ENCODE measurements at regions not wholly inside any gene's neighbourhood (a gene's known extent, or its start where the extent isn't known, plus 50 kb on each side); places are given as distances from the start of the nearest gene placed in this dataset.

DNA sequence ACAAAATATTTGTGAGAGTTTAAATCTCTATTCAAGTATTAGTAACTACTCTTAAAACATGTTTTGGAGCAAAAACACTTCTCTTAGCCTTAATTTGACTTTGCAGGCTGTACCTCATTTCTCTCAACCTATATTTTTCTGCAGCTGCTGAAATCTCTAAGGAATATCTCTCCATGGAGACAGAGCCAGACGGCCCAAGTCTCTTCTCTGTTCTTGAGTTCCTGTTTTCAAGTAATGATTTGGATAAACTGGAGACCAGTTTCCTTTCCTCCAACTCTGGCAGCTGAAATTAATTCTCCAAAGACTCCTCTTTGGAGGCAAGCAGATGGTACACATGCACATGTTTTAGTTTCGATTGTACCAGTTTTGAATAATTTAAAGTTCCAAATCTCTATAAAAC is 659.7 kb upstream of the NEGR1 start:
- H3K27ac ChIP-seq (ENCODE audit: low read depth, low read length): no peak overlapping the region
- H3K9me3 ChIP-seq (ENCODE audit: insufficient read depth, low read length): no peaks in the 10 kb centered on the region
- no peaks in the 10 kb centered on the region for H3K27me3 ChIP-seq (ENCODE audit: low read length)
- no peaks in the 10 kb centered on the region for H3K36me3 ChIP-seq (ENCODE audit: low read length)
- no peak overlapping the region for H3K4me2 ChIP-seq (ENCODE audit: low read depth, low read length, poor library complexity, severe bottlenecking)
- no peaks in the 10 kb centered on the region for H3K9me2 ChIP-seq (replicated peaks; ENCODE audit: insufficient read depth, low read length)
- H4K20me1 ChIP-seq (ENCODE audit: low read depth, low read length): no peaks in the 10 kb centered on the region
- no peak overlapping the region for H3K4me3 ChIP-seq (ENCODE audit: insufficient read depth, low read length, poor library complexity, severe bottlenecking)
- H3F3A ChIP-seq (ENCODE audit: insufficient read depth): no peaks in the 10 kb centered on the region
- TF ChIP-seq EZH2phosphoT487 (conservative IDR thresholded peaks at IDR 0.05; ENCODE audit: low read length): no peak
- TF ChIP-seq, protein P1, sequence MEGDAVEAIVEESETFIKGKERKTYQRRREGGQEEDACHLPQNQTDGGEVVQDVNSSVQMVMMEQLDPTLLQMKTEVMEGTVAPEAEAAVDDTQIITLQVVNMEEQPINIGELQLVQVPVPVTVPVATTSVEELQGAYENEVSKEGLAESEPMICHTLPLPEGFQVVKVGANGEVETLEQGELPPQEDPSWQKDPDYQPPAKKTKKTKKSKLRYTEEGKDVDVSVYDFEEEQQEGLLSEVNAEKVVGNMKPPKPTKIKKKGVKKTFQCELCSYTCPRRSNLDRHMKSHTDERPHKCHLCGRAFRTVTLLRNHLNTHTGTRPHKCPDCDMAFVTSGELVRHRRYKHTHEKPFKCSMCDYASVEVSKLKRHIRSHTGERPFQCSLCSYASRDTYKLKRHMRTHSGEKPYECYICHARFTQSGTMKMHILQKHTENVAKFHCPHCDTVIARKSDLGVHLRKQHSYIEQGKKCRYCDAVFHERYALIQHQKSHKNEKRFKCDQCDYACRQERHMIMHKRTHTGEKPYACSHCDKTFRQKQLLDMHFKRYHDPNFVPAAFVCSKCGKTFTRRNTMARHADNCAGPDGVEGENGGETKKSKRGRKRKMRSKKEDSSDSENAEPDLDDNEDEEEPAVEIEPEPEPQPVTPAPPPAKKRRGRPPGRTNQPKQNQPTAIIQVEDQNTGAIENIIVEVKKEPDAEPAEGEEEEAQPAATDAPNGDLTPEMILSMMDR (IDR thresholded peaks at IDR 0.05; ENCODE audit: insufficient read depth, low read length, poor library complexity, severe bottlenecking): no peak
- H3K79me2 ChIP-seq (ENCODE audit: insufficient read depth, low read length): no peaks in the 10 kb centered on the region
- no peak overlapping the region for H3K9ac ChIP-seq (ENCODE audit: low read length)
- H2AFZ ChIP-seq (ENCODE audit: low read depth, low read length, severe bottlenecking): no peak overlapping the region

DNA sequence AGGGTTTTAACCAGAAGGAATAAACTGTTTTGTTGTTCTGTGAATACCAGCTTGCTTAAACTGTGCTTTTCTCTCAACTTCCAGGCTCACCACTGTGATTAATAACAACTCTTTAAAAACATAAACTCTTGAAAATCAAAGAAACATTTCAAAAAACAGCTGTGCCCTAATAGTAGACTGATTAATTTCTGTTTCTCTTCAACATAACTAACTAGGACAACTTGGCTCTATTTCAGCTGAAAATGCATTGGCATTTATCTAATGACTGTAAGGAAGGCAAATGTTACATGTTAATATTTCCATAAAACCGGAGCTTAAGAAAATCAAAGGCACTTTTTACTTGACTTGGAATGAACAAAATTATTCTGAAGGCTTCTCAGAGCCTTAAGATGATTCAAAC is 656.1 kb upstream of the NEGR1 start:
- Histone ChIP-seq H3K36me3 (ENCODE audit: low read length) (no peaks in the 10 kb centered on the region), H2AFZ (ENCODE audit: low read depth, low read length, severe bottlenecking) (no peak overlapping the region)

DNA sequence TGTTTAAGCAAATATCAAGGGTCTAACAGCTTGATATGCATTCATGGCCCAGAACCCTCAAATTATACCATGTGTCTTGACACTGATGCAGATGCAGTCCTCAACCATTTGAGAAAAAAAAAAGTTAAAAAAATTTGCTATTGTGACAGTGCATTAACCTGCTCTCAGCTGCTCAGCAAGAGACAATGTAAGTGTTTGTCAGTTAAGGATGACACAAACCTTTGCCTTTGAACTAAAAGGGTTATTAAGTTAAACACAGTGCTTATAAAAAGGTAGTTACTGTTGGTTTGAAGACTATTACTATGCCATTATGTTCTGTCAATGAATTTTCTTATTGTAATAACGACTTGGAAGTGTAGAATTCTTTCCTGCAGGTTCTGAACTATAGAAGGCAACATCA is 655.6 kb upstream of the NEGR1 start:
- no peak overlapping the region for H2AFZ ChIP-seq (ENCODE audit: low read depth, low read length, severe bottlenecking)
- H3K27me3 ChIP-seq (ENCODE audit: low read length): no peaks in the 10 kb centered on the region
- no peaks in the 10 kb centered on the region for H3K36me3 ChIP-seq (ENCODE audit: low read length)
- H3K9ac ChIP-seq (ENCODE audit: low read length): no peak overlapping the region
- no peaks in the 10 kb centered on the region for H3F3A ChIP-seq (ENCODE audit: insufficient read depth)
- H3K4me3 ChIP-seq (ENCODE audit: insufficient read depth, low read length, poor library complexity, severe bottlenecking): no peak overlapping the region
- TF ChIP-seq, protein P1 (IDR thresholded peaks at IDR 0.05; ENCODE audit: insufficient read depth, low read length, poor library complexity, severe bottlenecking): no peak
- no peak for TF ChIP-seq EZH2phosphoT487 (conservative IDR thresholded peaks at IDR 0.05; ENCODE audit: low read length)
- H3K9me3 ChIP-seq (ENCODE audit: insufficient read depth, low read length): no peaks in the 10 kb centered on the region
- no peaks in the 10 kb centered on the region for H3K9me2 ChIP-seq (replicated peaks; ENCODE audit: insufficient read depth, low read length)
- H4K20me1 ChIP-seq (ENCODE audit: low read depth, low read length): no peaks in the 10 kb centered on the region
- H3K4me2 ChIP-seq (ENCODE audit: low read depth, low read length, poor library complexity, severe bottlenecking): no peak overlapping the region
- no peaks in the 10 kb centered on the region for H3K79me2 ChIP-seq (ENCODE audit: insufficient read depth, low read length)
- no peak overlapping the region for H3K27ac ChIP-seq (ENCODE audit: low read depth, low read length)

More for the DNA sequence above, 656.1 kb upstream of the NEGR1 start:
- Histone ChIP-seq H3K9ac (ENCODE audit: low read length) (no peak overlapping the region), H3K27me3 (ENCODE audit: low read length) (no peaks in the 10 kb centered on the region), H3K4me3 (ENCODE audit: insufficient read depth, low read length, poor library complexity, severe bottlenecking) (no peak overlapping the region), H3K27ac (ENCODE audit: low read depth, low read length) (no peak overlapping the region), H3K4me2 (ENCODE audit: low read depth, low read length, poor library complexity, severe bottlenecking) (no peak overlapping the region), H4K20me1 (ENCODE audit: low read depth, low read length) (no peaks in the 10 kb centered on the region), H3K79me2 (ENCODE audit: insufficient read depth, low read length) (no peaks in the 10 kb centered on the region), H3K9me2 (replicated peaks; ENCODE audit: insufficient read depth, low read length) (no peaks in the 10 kb centered on the region), H3K9me3 (ENCODE audit: insufficient read depth, low read length) (no peaks in the 10 kb centered on the region), H3F3A (ENCODE audit: insufficient read depth) (no peaks in the 10 kb centered on the region)
- TF ChIP-seq, protein P1 (IDR thresholded peaks at IDR 0.05; ENCODE audit: insufficient read depth, low read length, poor library complexity, severe bottlenecking): no peak

DNA sequence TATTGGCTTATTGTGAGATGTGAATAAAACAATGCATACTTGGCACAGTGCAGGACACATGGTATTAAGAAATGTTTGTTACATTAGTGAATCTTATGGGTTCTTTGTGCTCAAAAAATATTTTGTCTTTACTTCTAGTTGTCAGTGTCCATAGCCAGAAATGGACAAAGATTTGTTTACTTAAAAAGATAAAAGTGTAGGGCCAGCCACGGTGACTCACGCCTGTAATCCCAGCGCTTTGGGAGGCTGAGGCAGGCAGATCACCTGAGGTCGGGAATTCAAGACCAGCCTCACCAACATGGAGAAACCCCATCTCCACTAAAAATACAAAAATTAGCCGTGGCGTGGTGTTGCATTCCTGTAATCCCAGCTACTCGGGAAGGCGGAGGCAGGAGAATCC is 654.6 kb upstream of the NEGR1 start:
- Histone ChIP-seq H3K27me3 (ENCODE audit: low read length) (no peaks in the 10 kb centered on the region), H3K79me2 (ENCODE audit: insufficient read depth, low read length) (no peaks in the 10 kb centered on the region), H3K36me3 (ENCODE audit: low read length) (no peaks in the 10 kb centered on the region), H3K9ac (ENCODE audit: low read length) (no peak overlapping the region), H3K4me2 (ENCODE audit: low read depth, low read length, poor library complexity, severe bottlenecking) (no peak overlapping the region), H3K27ac (ENCODE audit: low read depth, low read length) (no peak overlapping the region), H2AFZ (ENCODE audit: low read depth, low read length, severe bottlenecking) (no peak overlapping the region), H4K20me1 (ENCODE audit: low read depth, low read length) (no peaks in the 10 kb centered on the region), H3K9me2 (replicated peaks; ENCODE audit: insufficient read depth, low read length) (no peaks in the 10 kb centered on the region), H3K4me3 (ENCODE audit: insufficient read depth, low read length, poor library complexity, severe bottlenecking) (no peak overlapping the region), H3F3A (ENCODE audit: insufficient read depth) (no peaks in the 10 kb centered on the region), H3K9me3 (ENCODE audit: insufficient read depth, low read length) (no peaks in the 10 kb centered on the region)
- no peak for TF ChIP-seq EZH2phosphoT487 (conservative IDR thresholded peaks at IDR 0.05; ENCODE audit: low read length)
- TF ChIP-seq, protein P1 (IDR thresholded peaks at IDR 0.05; ENCODE audit: insufficient read depth, low read length, poor library complexity, severe bottlenecking): no peak
